Lower lobe of right lung (tissue), 2 donors: ENCODE measurements at regions not wholly inside any gene's neighbourhood (a gene's known extent, or its start where the extent isn't known, plus 50 kb on each side); places are given as distances from the start of the nearest gene placed in this dataset.

Experiments
- ATAC-seq, 2 donors: fragments of 200-7000 bp; cut with Tn5 transposase; one replicate each; pipeline ENCODE4 v1.9.1; 2020 to 2022; ENCODE audit warnings: mild to moderate bottlenecking in 2 of 2, moderate library complexity in 2 of 2
- DNase-seq: peaks from one replicate; pipeline ENCODE4 v3.0.0-alpha.2; 2020
- H3K27ac ChIP-seq: fragments of 200-600 bp; one replicate; pipeline ENCODE4 v1.8.0; 2022
- H3K27me3 ChIP-seq: fragments of 200-600 bp; one replicate; pipeline ENCODE4 v1.8.0; 2022; ENCODE audit warnings: low read depth
- H3K36me3 ChIP-seq: fragments of 200-600 bp; one replicate; pipeline ENCODE4 v1.8.0; 2022; ENCODE audit warnings: mild to moderate bottlenecking
- H3K4me1 ChIP-seq: fragments of 200-600 bp; one replicate; pipeline ENCODE4 v1.8.0; 2022
- H3K4me3 ChIP-seq: fragments of 200-600 bp; one replicate; pipeline ENCODE4 v1.8.0; 2022; ENCODE audit warnings: mild to moderate bottlenecking
- H3K9me3 ChIP-seq: fragments of 200-600 bp; one replicate; pipeline ENCODE4 v1.8.0; 2022
- CTCF ChIP-seq: fragments of 200-600 bp; IDR thresholded peaks from one replicate; pipeline ENCODE4 v1.8.0; 2022; ENCODE audit warnings: antibody characterized with exemption, mild to moderate bottlenecking
- intact Hi-C: fragments of 100-400 bp; cut with DNase I; formaldehyde crosslinking; loops from one replicate; pipeline ENCODE4 v1.11.0; 2022
- donor health status: DM: no; HTN: yes; CAD: no; lungs with severe emphysema.

- H3K9me3 ChIP-seq = no peaks in the 10 kb centered on the region
- H3K36me3 ChIP-seq = no peaks in the 10 kb centered on the region
- H3K4me3 ChIP-seq = no peak overlapping the region
- DNase-seq = peak; percentile 61
- peak; percentile 42 to 78 for ATAC-seq
- intact Hi-C loops = no loop called here
- H3K4me1 ChIP-seq = peaks cover 15% of the 10 kb centered on the region
- no peak overlapping the region for H3K27ac ChIP-seq
- peak; percentile 31 for TF ChIP-seq CTCF
- no peaks in the 10 kb centered on the region for H3K27me3 ChIP-seq
Measured at GRCh38 chr1:232306269-232306961, 323.5 kb downstream of the SIPA1L2 start.

- ATAC-seq = peak; percentile 63 to 77
- Histone ChIP-seq H3K36me3 (no peaks in the 10 kb centered on the region), H3K27ac (no peak overlapping the region), H3K27me3 (no peaks in the 10 kb centered on the region), H3K9me3 (no peaks in the 10 kb centered on the region), H3K4me1 (peaks cover 15% of the 10 kb centered on the region), H3K4me3 (no peak overlapping the region)
- peak; percentile 62 for DNase-seq
- intact Hi-C loops = no loop called here
- TF ChIP-seq CTCF = no peak
Measured at GRCh38 chr1:232305050-232305449, 324.9 kb downstream of the SIPA1L2 start.

- H3K4me1 ChIP-seq = peaks cover 15% of the 10 kb centered on the region
- H3K9me3 ChIP-seq = no peaks in the 10 kb centered on the region
- H3K4me3 ChIP-seq = no peak overlapping the region
- no peak for ATAC-seq
- H3K27ac ChIP-seq = no peak overlapping the region
- H3K36me3 ChIP-seq = no peaks in the 10 kb centered on the region
- no peak for TF ChIP-seq CTCF
- no peaks in the 10 kb centered on the region for H3K27me3 ChIP-seq
- DNase-seq = no peak
- intact Hi-C loops = no loop called here
Measured at GRCh38 chr1:232303222-232303620, 326.7 kb downstream of the SIPA1L2 start.

- no peak for DNase-seq
- no peaks in the 10 kb centered on the region for H3K9me3 ChIP-seq
- no peak overlapping the region for H3K4me3 ChIP-seq
- H3K4me1 ChIP-seq = peaks cover 15% of the 10 kb centered on the region
- H3K36me3 ChIP-seq = no peaks in the 10 kb centered on the region
- no peak overlapping the region for H3K27ac ChIP-seq
- H3K27me3 ChIP-seq = no peaks in the 10 kb centered on the region
- intact Hi-C loops = no loop called here
- ATAC-seq = no peak
- TF ChIP-seq CTCF = no peak
Measured at GRCh38 chr1:232302376-232303221, 327.3 kb downstream of the SIPA1L2 start.

GRCh38 chr1:232301246-232301645, 328.7 kb downstream of the SIPA1L2 start:
- H3K36me3 ChIP-seq = no peaks in the 10 kb centered on the region
- intact Hi-C loops = no loop called here
- no peak overlapping the region for H3K4me3 ChIP-seq
- H3K27ac ChIP-seq = no peak overlapping the region
- ATAC-seq = no peak
- no peak for DNase-seq
- H3K27me3 ChIP-seq = no peaks in the 10 kb centered on the region
- H3K4me1 ChIP-seq = peaks cover 6% of the 10 kb centered on the region
- no peaks in the 10 kb centered on the region for H3K9me3 ChIP-seq
- no peak for TF ChIP-seq CTCF
